Embryonic facial prominence (tissue), 1 donor: ENCODE measurements at regions not wholly inside any gene's neighbourhood (a gene's known extent, or its start where the extent isn't known, plus 50 kb on each side); places are given as distances from the start of the nearest gene placed in this dataset.

Source experiments
- DNase-seq: peaks from one replicate; pipeline ENCODE4 v3.0.0-alpha.2; 2016; ENCODE audit errors: extremely low spot score

GRCh38 chr1:170271430-170272161, 125.8 kb downstream of the NTMT2 start:
- no peak for DNase-seq

GRCh38 chr1:170273291-170274130, 127.8 kb downstream of the NTMT2 start:
- no peak for DNase-seq

GRCh38 chr1:170274131-170274501, 128.4 kb downstream of the NTMT2 start:
- DNase-seq: no peak

- DNase-seq: no peak
These were observed 132.2 kb downstream of the NTMT2 start for GRCh38 chr1:170277985-170278384.

GRCh38 chr1:170284016-170284415, 138.3 kb downstream of the NTMT2 start:
- peak; percentile 35 for DNase-seq

GRCh38 chr1:170284512-170284911, 138.8 kb downstream of the NTMT2 start:
- no peak for DNase-seq

- no peak for DNase-seq
These were observed 139.2 kb downstream of the NTMT2 start for GRCh38 chr1:170284951-170285350.

- DNase-seq: no peak
These were observed 142.4 kb downstream of the NTMT2 start for GRCh38 chr1:170288155-170288554.

- no peak for DNase-seq
These were observed 144.5 kb downstream of the NTMT2 start for GRCh38 chr1:170290276-170290675.

- peak; percentile 58 for DNase-seq
These were observed 145.2 kb downstream of the NTMT2 start for GRCh38 chr1:170290991-170291390.

- DNase-seq: no peak
These were observed 145.8 kb downstream of the NTMT2 start for GRCh38 chr1:170291516-170291915.

GRCh38 chr1:170296211-170296610, 150.5 kb downstream of the NTMT2 start:
- no peak for DNase-seq

- DNase-seq: no peak
These were observed 150.9 kb downstream of the NTMT2 start for GRCh38 chr1:170296642-170297041.

- DNase-seq: no peak
These were observed 155.8 kb downstream of the NTMT2 start for GRCh38 chr1:170301596-170301995.

GRCh38 chr1:170303034-170303433, 157.3 kb downstream of the NTMT2 start:
- no peak for DNase-seq

- no peak for DNase-seq
These were observed 160.2 kb downstream of the NTMT2 start for GRCh38 chr1:170305777-170306512.

- no peak for DNase-seq
These were observed 160.8 kb downstream of the NTMT2 start for GRCh38 chr1:170306513-170306910.

- DNase-seq: no peak
These were observed 161.2 kb downstream of the NTMT2 start for GRCh38 chr1:170306948-170307347.

GRCh38 chr1:170307426-170307825, 161.7 kb downstream of the NTMT2 start:
- no peak for DNase-seq

GRCh38 chr1:170309389-170310013, 163.7 kb downstream of the NTMT2 start:
- DNase-seq: peak; percentile 63

- DNase-seq: no peak
These were observed 164.3 kb downstream of the NTMT2 start for GRCh38 chr1:170310014-170310405.

GRCh38 chr1:170310951-170311350, 165.2 kb downstream of the NTMT2 start:
- DNase-seq: no peak
